ENCODE measurements at regions not wholly inside any gene's neighbourhood (a gene's known extent, or its start where the extent isn't known, plus 50 kb on each side); places are given as distances from the start of the nearest gene placed in this dataset.
A peak's percentile ranks its signal among the peaks of the same experiment; 100 is the strongest.

DNA sequence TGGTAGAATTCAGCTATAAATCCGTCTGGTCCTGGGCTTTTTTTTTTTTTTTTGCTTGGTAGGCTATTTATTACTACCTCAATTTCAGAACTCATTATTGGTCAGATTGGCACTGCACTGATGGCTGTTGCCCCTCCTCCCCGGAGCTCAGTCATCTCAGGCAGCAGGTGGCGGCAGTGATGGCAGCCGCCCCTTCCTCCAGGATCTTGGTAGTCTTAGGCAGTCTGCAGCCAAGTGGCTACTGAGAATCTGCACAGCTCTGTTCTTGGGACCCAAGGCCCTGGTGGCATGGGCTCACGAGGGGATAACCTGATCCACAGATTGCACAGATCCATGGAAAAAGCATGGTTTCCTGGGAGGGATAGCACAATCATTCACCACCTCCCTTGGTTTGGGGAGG, 77.9 kb downstream of the GPR85 start:
- no peak for DNase-seq (ENCODE audit: low read depth in 2 of 2)
- TF ChIP-seq CTCF (IDR thresholded peaks at IDR 0.05; ENCODE audit: low read depth, low read length) = no peak

GRCh38 chr7:113004726-113005454, 81.7 kb downstream of the GPR85 start:
- no peak for DNase-seq (ENCODE audit: low read depth in 2 of 2)
- no peak overlapping the region for H3K4me3 ChIP-seq (replicated peaks in 1 of 2; ENCODE audit: low read depth in 2 of 2, low read length in 2 of 2)
- no peak for TF ChIP-seq CTCF (IDR thresholded peaks at IDR 0.05; ENCODE audit: low read depth, low read length)

More for the DNA sequence above, 77.9 kb downstream of the GPR85 start:
- no peak overlapping the region for H3K4me3 ChIP-seq (replicated peaks in 1 of 2; ENCODE audit: low read depth in 2 of 2, low read length in 2 of 2)

GRCh38 chr7:113000316-113001020, 86.2 kb downstream of the GPR85 start:
- no peak for DNase-seq (ENCODE audit: low read depth in 2 of 2)
- TF ChIP-seq CTCF (IDR thresholded peaks at IDR 0.05; ENCODE audit: low read depth, low read length) = no peak
- H3K4me3 ChIP-seq (replicated peaks in 1 of 2; ENCODE audit: low read depth in 2 of 2, low read length in 2 of 2) = no peak overlapping the region

- no peak for TF ChIP-seq CTCF (IDR thresholded peaks at IDR 0.05; ENCODE audit: low read depth, low read length)
- no peak overlapping the region for H3K4me3 ChIP-seq (replicated peaks in 1 of 2; ENCODE audit: low read depth in 2 of 2, low read length in 2 of 2)
- DNase-seq (ENCODE audit: low read depth in 2 of 2) = peak; percentile 10 to 71
Measured at GRCh38 chr7:112997831-112998230, 88.8 kb downstream of the GPR85 start.

DNA sequence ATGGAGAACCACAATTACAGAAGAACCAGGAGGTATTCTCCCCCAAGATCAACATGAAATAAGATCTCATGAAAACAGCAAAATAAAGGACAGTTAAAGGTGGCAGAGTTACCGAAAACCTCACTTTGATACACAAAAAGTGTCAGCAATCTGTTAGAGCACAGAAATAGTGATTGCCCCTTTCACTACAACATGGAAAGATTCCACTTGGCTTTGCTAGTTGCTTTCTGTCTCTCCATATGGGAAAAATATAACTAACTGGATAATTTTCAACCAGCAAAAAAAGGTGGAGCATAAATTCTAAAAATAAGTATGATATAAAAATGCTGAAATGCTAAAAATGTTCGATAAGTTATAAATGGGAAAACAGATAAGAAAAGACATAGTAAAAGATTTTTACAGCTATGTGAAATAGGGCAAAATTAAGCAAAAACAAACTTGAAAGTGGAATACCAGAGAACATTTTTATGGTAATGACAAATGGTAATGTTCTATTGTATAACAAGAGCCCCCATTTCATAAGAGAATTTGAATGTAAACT, 90.2 kb downstream of the GPR85 start:
- TF ChIP-seq CTCF (IDR thresholded peaks at IDR 0.05; ENCODE audit: low read depth, low read length) = no peak
- peak in 1 of 2 donors; percentile 22 for DNase-seq (ENCODE audit: low read depth in 2 of 2)
- H3K4me3 ChIP-seq (replicated peaks in 1 of 2; ENCODE audit: low read depth in 2 of 2, low read length in 2 of 2) = no peak overlapping the region

- DNase-seq (ENCODE audit: low read depth in 2 of 2) = peak; percentile 46 to 94
- no peak for TF ChIP-seq CTCF (IDR thresholded peaks at IDR 0.05; ENCODE audit: low read depth, low read length)
- H3K4me3 ChIP-seq (replicated peaks in 1 of 2; ENCODE audit: low read depth in 2 of 2, low read length in 2 of 2) = peak overlapping the region in 1 of 2 donors; percentile 0
Measured at GRCh38 chr7:112995059-112995824, 91.4 kb downstream of the GPR85 start.

All from cardiac fibroblast (primary cell).